ENCODE measurements at regions not wholly inside any gene's neighbourhood (a gene's known extent, or its start where the extent isn't known, plus 50 kb on each side); places are given as distances from the start of the nearest gene placed in this dataset.

DNA sequence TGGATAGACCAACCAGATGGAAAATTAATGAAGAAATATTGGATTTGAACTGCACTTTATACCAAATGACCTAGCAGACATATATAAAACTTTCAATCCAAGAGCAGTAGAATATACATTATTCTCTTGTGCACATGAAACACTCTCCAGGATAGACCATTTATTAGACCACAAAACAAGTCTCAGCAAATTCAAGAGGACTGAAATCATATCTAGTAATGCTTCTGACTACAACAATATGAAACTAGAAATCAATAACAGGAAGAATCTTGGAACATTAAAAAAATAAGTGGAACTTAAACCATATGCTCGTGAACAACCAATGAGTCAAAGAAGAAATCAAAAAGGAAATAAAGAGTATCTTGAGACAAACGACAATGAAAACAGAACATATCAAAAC is 150.0 kb upstream of the CD180 start:
- TF ChIP-seq, protein P1, sequence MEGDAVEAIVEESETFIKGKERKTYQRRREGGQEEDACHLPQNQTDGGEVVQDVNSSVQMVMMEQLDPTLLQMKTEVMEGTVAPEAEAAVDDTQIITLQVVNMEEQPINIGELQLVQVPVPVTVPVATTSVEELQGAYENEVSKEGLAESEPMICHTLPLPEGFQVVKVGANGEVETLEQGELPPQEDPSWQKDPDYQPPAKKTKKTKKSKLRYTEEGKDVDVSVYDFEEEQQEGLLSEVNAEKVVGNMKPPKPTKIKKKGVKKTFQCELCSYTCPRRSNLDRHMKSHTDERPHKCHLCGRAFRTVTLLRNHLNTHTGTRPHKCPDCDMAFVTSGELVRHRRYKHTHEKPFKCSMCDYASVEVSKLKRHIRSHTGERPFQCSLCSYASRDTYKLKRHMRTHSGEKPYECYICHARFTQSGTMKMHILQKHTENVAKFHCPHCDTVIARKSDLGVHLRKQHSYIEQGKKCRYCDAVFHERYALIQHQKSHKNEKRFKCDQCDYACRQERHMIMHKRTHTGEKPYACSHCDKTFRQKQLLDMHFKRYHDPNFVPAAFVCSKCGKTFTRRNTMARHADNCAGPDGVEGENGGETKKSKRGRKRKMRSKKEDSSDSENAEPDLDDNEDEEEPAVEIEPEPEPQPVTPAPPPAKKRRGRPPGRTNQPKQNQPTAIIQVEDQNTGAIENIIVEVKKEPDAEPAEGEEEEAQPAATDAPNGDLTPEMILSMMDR (IDR thresholded peaks at IDR 0.05) = no peak
- no peak for TF ChIP-seq HDAC2 (IDR thresholded peaks at IDR 0.05)
- TF ChIP-seq POLR2A (IDR thresholded peaks at IDR 0.05; ENCODE audit: low read length) = no peak
- no peak for TF ChIP-seq NR3C1 (IDR thresholded peaks at IDR 0.05)
- TF ChIP-seq, protein P2, sequence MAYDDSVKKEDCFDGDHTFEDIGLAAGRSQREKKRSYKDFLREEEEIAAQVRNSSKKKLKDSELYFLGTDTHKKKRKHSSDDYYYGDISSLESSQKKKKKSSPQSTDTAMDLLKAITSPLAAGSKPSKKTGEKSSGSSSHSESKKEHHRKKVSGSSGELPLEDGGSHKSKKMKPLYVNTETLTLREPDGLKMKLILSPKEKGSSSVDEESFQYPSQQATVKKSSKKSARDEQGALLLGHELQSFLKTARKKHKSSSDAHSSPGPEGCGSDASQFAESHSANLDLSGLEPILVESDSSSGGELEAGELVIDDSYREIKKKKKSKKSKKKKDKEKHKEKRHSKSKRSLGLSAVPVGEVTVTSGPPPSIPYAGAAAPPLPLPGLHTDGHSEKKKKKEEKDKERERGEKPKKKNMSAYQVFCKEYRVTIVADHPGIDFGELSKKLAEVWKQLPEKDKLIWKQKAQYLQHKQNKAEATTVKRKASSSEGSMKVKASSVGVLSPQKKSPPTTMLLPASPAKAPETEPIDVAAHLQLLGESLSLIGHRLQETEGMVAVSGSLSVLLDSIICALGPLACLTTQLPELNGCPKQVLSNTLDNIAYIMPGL (CRISPR knock-in tag; IDR thresholded peaks at IDR 0.05; ENCODE audit: borderline replicate concordance) = no peak
- no peak for TF ChIP-seq SMC3 (IDR thresholded peaks at IDR 0.05)
- TF ChIP-seq USF2 (IDR thresholded peaks at IDR 0.05) = no peak
- no peak for TF ChIP-seq GATA3 (IDR thresholded peaks at IDR 0.05; ENCODE audit: borderline replicate concordance)
- TF ChIP-seq, protein P3, sequence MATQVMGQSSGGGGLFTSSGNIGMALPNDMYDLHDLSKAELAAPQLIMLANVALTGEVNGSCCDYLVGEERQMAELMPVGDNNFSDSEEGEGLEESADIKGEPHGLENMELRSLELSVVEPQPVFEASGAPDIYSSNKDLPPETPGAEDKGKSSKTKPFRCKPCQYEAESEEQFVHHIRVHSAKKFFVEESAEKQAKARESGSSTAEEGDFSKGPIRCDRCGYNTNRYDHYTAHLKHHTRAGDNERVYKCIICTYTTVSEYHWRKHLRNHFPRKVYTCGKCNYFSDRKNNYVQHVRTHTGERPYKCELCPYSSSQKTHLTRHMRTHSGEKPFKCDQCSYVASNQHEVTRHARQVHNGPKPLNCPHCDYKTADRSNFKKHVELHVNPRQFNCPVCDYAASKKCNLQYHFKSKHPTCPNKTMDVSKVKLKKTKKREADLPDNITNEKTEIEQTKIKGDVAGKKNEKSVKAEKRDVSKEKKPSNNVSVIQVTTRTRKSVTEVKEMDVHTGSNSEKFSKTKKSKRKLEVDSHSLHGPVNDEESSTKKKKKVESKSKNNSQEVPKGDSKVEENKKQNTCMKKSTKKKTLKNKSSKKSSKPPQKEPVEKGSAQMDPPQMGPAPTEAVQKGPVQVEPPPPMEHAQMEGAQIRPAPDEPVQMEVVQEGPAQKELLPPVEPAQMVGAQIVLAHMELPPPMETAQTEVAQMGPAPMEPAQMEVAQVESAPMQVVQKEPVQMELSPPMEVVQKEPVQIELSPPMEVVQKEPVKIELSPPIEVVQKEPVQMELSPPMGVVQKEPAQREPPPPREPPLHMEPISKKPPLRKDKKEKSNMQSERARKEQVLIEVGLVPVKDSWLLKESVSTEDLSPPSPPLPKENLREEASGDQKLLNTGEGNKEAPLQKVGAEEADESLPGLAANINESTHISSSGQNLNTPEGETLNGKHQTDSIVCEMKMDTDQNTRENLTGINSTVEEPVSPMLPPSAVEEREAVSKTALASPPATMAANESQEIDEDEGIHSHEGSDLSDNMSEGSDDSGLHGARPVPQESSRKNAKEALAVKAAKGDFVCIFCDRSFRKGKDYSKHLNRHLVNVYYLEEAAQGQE (IDR thresholded peaks at IDR 0.05) = no peak
